MCF 10A (cell line): ENCODE measurements at regions not wholly inside any gene's neighbourhood (a gene's known extent, or its start where the extent isn't known, plus 50 kb on each side); places are given as distances from the start of the nearest gene placed in this dataset.

Experiments
- BruUV-seq: library from RNA; stranded (reverse); fragments of 400-500 nt; replicated peaks from 2 replicates; lab custom pipeline; 2021; lab: Mats Ljungman, UMichigan
- CTCF ChIA-PET: fragments of 300-600 bp; sonication (Branson Sonifier 250); formaldehyde crosslinking; extraction: SDS; loops from one replicate; lab custom pipeline; 2021; ENCODE audit warnings: antibody characterized with exemption, inconsistent platforms; lab: Yijun Ruan, JAX
- POLR2A ChIA-PET: fragments of 300-600, 350-650 bp; sonication (Branson Sonifier 250); formaldehyde crosslinking; extraction: SDS; loops from one replicate; lab custom pipeline; 2020; ENCODE audit warnings: antibody characterized with exemption, inconsistent platforms; lab: Yijun Ruan, JAX
- DNase-seq: peaks from one replicate; pipeline ENCODE4 v3.0.0-alpha.2; 2018; ENCODE audit not compliant: unreplicated experiment
- H3K27ac Mint-ChIP-seq: one replicate; pipeline ENCODE4 v1.8.0; 2022; ENCODE audit warnings: mild to moderate bottlenecking, low read depth, mixed read lengths; ENCODE audit not compliant: unreplicated experiment
- H3K27me3 Mint-ChIP-seq: one replicate; pipeline ENCODE4 v1.8.0; 2022; ENCODE audit warnings: mixed read lengths; ENCODE audit not compliant: insufficient read depth, unreplicated experiment
- H3K36me3 Mint-ChIP-seq: one replicate; pipeline ENCODE4 v1.8.0; 2022; ENCODE audit warnings: mild to moderate bottlenecking, moderate library complexity, mixed read lengths; ENCODE audit not compliant: insufficient read depth, unreplicated experiment
- H3K4me1 Mint-ChIP-seq: one replicate; pipeline ENCODE4 v1.8.0; 2022; ENCODE audit warnings: mixed read lengths; ENCODE audit not compliant: insufficient read depth, unreplicated experiment
- H3K4me3 Mint-ChIP-seq: one replicate; pipeline ENCODE4 v1.8.0; 2022; ENCODE audit warnings: mild to moderate bottlenecking, moderate library complexity, mixed read lengths; ENCODE audit not compliant: unreplicated experiment
- H3K9me3 Mint-ChIP-seq: one replicate; pipeline ENCODE4 v1.8.0; 2022; ENCODE audit warnings: mixed read lengths; ENCODE audit not compliant: unreplicated experiment
- CTCF ChIP-seq: fragments of 200-600 bp; IDR thresholded peaks from one replicate; pipeline ENCODE4 v1.8.0; 2022; ENCODE audit warnings: antibody characterized with exemption, mild to moderate bottlenecking; ENCODE audit not compliant: unreplicated experiment
- intact Hi-C: fragments of 100-400 bp; cut with micrococcal nuclease; formaldehyde crosslinking; loops from 2 replicates; pipeline ENCODE4 v1.14.1; 2022

GRCh38 chr10:24779737-24780136 is 56.0 kb upstream of the ARHGAP21 start:
- no peak for DNase-seq
- ChIA-PET CTCF (interaction anchor here (0.6 to 1.5 kb wide), 2 partner anchors 8 to 29 kb away, joined by 3 to 5 read pairs; no protein-coding TSS in a partner anchor), POLR2A (no interaction called here)
- H3K27ac Mint-ChIP-seq = no peak overlapping the region
- no peak for TF ChIP-seq CTCF
- H3K4me1 Mint-ChIP-seq = peaks cover 3% of the 10 kb centered on the region
- BruUV-seq = no TSS peak
- H3K9me3 Mint-ChIP-seq = peaks cover 9% of the 10 kb centered on the region
- no peak overlapping the region for H3K4me3 Mint-ChIP-seq
- intact Hi-C loops = no loop called here
- H3K27me3 Mint-ChIP-seq = no peaks in the 10 kb centered on the region
- no peaks in the 10 kb centered on the region for H3K36me3 Mint-ChIP-seq

GRCh38 chr10:24778298-24778697 is 54.6 kb upstream of the ARHGAP21 start:
- BruUV-seq = no TSS peak
- TF ChIP-seq CTCF = no peak
- Mint-ChIP-seq H3K4me3 (no peak overlapping the region), H3K4me1 (no peaks in the 10 kb centered on the region), H3K27ac (no peak overlapping the region), H3K9me3 (peaks cover 7% of the 10 kb centered on the region), H3K36me3 (no peaks in the 10 kb centered on the region), H3K27me3 (no peaks in the 10 kb centered on the region)
- no peak for DNase-seq
- CTCF ChIA-PET = interaction anchor here (1.4 kb wide), 1 partner anchor 167 kb away, joined by 3 read pairs; no protein-coding TSS in a partner anchor
- intact Hi-C loops = no loop called here
- POLR2A ChIA-PET = no interaction called here

- H3K27ac Mint-ChIP-seq = no peak overlapping the region
- no peak for DNase-seq
- no peaks in the 10 kb centered on the region for H3K36me3 Mint-ChIP-seq
- intact Hi-C loops = no loop called here
- TF ChIP-seq CTCF = no peak
- no peaks in the 10 kb centered on the region for H3K27me3 Mint-ChIP-seq
- ChIA-PET CTCF (interaction anchor here (1.0 to 1.4 kb wide), 2 partner anchors 14 to 168 kb away, joined by 3 to 5 read pairs; no protein-coding TSS in a partner anchor), POLR2A (interaction anchor here (0.5 to 0.9 kb wide), 2 partner anchors 13 to 36 kb away, joined by 3 read pairs; no protein-coding TSS in a partner anchor)
- BruUV-seq = no TSS peak
- H3K4me3 Mint-ChIP-seq = no peak overlapping the region
- no peaks in the 10 kb centered on the region for H3K9me3 Mint-ChIP-seq
- H3K4me1 Mint-ChIP-seq = no peaks in the 10 kb centered on the region
These were observed 53.5 kb upstream of the ARHGAP21 start for GRCh38 chr10:24777196-24777595.

GRCh38 chr10:24773939-24774589 is 50.4 kb upstream of the ARHGAP21 start:
- no peak overlapping the region for H3K4me3 Mint-ChIP-seq
- no peaks in the 10 kb centered on the region for H3K4me1 Mint-ChIP-seq
- ChIA-PET POLR2A (no interaction called here), CTCF (interaction anchor here (0.6 kb wide), 1 partner anchor 40 kb away, joined by 4 read pairs; no protein-coding TSS in a partner anchor)
- no TSS peak for BruUV-seq
- H3K36me3 Mint-ChIP-seq = no peaks in the 10 kb centered on the region
- intact Hi-C loops = no loop called here
- no peaks in the 10 kb centered on the region for H3K27me3 Mint-ChIP-seq
- no peak overlapping the region for H3K27ac Mint-ChIP-seq
- no peak for TF ChIP-seq CTCF
- DNase-seq = no peak
- no peaks in the 10 kb centered on the region for H3K9me3 Mint-ChIP-seq
